HepG2 (cell line): ENCODE measurements at regions not wholly inside any gene's neighbourhood (a gene's known extent, or its start where the extent isn't known, plus 50 kb on each side); places are given as distances from the start of the nearest gene placed in this dataset.

Source experiments
- ATAC-seq: fragments of 200-7000 bp; cut with Tn5 transposase; 3 replicates; pipeline ENCODE4 v1.9.1; 2020; ENCODE audit warnings: mild to moderate bottlenecking, moderate library complexity
- BruUV-seq: library from RNA; stranded (reverse); fragments of 400-500 nt; replicated peaks from 2 replicates; lab custom pipeline; 2021; lab: Mats Ljungman, UMichigan
- CTCF ChIA-PET: fragments of 300-600 bp; formaldehyde crosslinking; extraction: SDS; loops from one replicate; lab custom pipeline; 2021; ENCODE audit warnings: low total read pairs, inconsistent platforms, low intra/inter-chr PET ratio; lab: Yijun Ruan, JAX
- POLR2A ChIA-PET: fragments of 350-600 bp; sonication (Branson Sonifier 250); formaldehyde crosslinking; loops from one replicate; lab custom pipeline; 2020; ENCODE audit warnings: antibody characterized with exemption, inconsistent platforms; lab: Yijun Ruan, JAX
- DNase-seq: peaks from one replicate; pipeline ENCODE4 v3.0.0-alpha.2; 2015; ENCODE audit warnings: low spot score
- FAIRE-seq: peaks from 3 replicates; lab custom pipeline; 2011; peaks lifted over from hg19 to GRCh38; lab: Jason Lieb, UNC
- H2AFZ ChIP-seq: one replicate; pipeline ENCODE4 v1.6.1; 2011; ENCODE audit warnings: low read length, inconsistent platforms
- H3K27ac ChIP-seq: fragments of 300-600 bp; 3 replicates; pipeline ENCODE4 v1.8.0; 2011; ENCODE audit warnings: mixed run types, mild to moderate bottlenecking, mixed read lengths, low read length, inconsistent platforms; ENCODE audit not compliant: insufficient read depth; ENCODE audit errors: extremely low read length
- H3K27me3 ChIP-seq, 2 experiments: fragments of 200-600 bp in 1 of 2; 2 replicates in 1 of 2; 3 replicates in 1 of 2; pipeline versions ENCODE4 v1.6.0 to v1.8.0; 2011; ENCODE audit warnings: low read length in 2 of 2, mild to moderate bottlenecking in 2 of 2, moderate library complexity in 2 of 2, inconsistent platforms in 1 of 2; ENCODE audit not compliant: insufficient read depth in 2 of 2, control insufficient read depth in 1 of 2
- H3K36me3 ChIP-seq, 2 experiments: fragments of 200-600 bp in 1 of 2; replicated peaks in 1 of 2; 2 replicates in 1 of 2; 3 replicates in 1 of 2; pipeline versions ENCODE4 v1.5.1 to v1.8.0; 2011; ENCODE audit warnings: low read length in 2 of 2, inconsistent platforms in 1 of 2; ENCODE audit not compliant: insufficient read depth in 2 of 2, control insufficient read depth in 1 of 2
- H3K4me1 ChIP-seq: 2 replicates; pipeline ENCODE4 v1.5.1; 2012; ENCODE audit warnings: low read length, inconsistent platforms; ENCODE audit not compliant: insufficient read depth
- H3K4me2 ChIP-seq: 2 replicates; pipeline ENCODE4 v1.6.0; 2011; ENCODE audit warnings: low read depth, low read length, inconsistent platforms
- H3K4me3 ChIP-seq, 3 experiments: fragments of 200-600 bp in 1 of 3; sonication (generic), shearing (Covaris generic) in 1 of 3; replicated peaks in 1 of 3; 2 replicates each; pipeline ENCODE4 v1.5.1; 2011 to 2016; ENCODE audit warnings: low read length in 3 of 3, inconsistent platforms in 2 of 3, low read depth in 2 of 3, mild to moderate bottlenecking in 2 of 3, control low read depth in 1 of 3, mixed read lengths in 1 of 3; ENCODE audit not compliant: insufficient read depth in 1 of 3
- H3K79me2 ChIP-seq: one replicate; pipeline ENCODE4 v1.6.1; 2011; ENCODE audit warnings: low read length, inconsistent platforms; ENCODE audit not compliant: insufficient read depth
- H3K9ac ChIP-seq: 2 replicates; pipeline ENCODE4 v1.6.0; 2011; ENCODE audit warnings: mild to moderate bottlenecking, low read depth, low read length, inconsistent platforms; ENCODE audit not compliant: insufficient read depth
- H3K9me3 ChIP-seq: 2 replicates; pipeline ENCODE4 v1.5.1; 2012; ENCODE audit warnings: mild to moderate bottlenecking, low read length
- H4K20me1 ChIP-seq: 2 replicates; pipeline ENCODE4 v1.6.0; 2011; ENCODE audit warnings: inconsistent platforms, mild to moderate bottlenecking, low read length, moderate library complexity; ENCODE audit not compliant: insufficient read depth
- BATF2 ChIP-seq: sonication (generic); formaldehyde crosslinking; IDR thresholded peaks from 2 replicates; pipeline ENCODE4 v1.8.0; 2022; ENCODE audit warnings: mild to moderate bottlenecking, missing genetic modification reagents, moderate library complexity
- CREBL2 ChIP-seq: sonication (generic); formaldehyde crosslinking; IDR thresholded peaks from 2 replicates; pipeline ENCODE4 v1.8.1; 2023; ENCODE audit warnings: missing genetic modification reagents, mild to moderate bottlenecking, borderline replicate concordance
- MAF1 ChIP-seq: sonication (generic); formaldehyde crosslinking; IDR thresholded peaks from 2 replicates; pipeline ENCODE4 v1.5.0; 2020; ENCODE audit warnings: missing genetic modification reagents, borderline replicate concordance
- NFATC3 ChIP-seq: sonication (generic); formaldehyde crosslinking; IDR thresholded peaks from 2 replicates; pipeline ENCODE4 v1.5.1; 2020; ENCODE audit warnings: mild to moderate bottlenecking, missing genetic modification reagents
- STAT6 ChIP-seq: sonication (generic); formaldehyde crosslinking; IDR thresholded peaks from 2 replicates; pipeline ENCODE4 v1.4.0; 2020; ENCODE audit warnings: missing genetic modification reagents, mild to moderate bottlenecking, borderline replicate concordance
- ZFAT ChIP-seq: sonication (generic); formaldehyde crosslinking; conservative IDR thresholded peaks from 2 replicates; pipeline ENCODE4 v1.8.1; 2023; ENCODE audit warnings: missing genetic modification reagents, inconsistent platforms
- ZSCAN30 ChIP-seq: sonication (generic); formaldehyde crosslinking; IDR thresholded peaks from 2 replicates; pipeline ENCODE4 v1.5.0; 2020; ENCODE audit warnings: mild to moderate bottlenecking, missing genetic modification reagents
- WGBS: methylation state at CpG from one replicate; pipeline ENCODE4 v1.1.6; 2017; ENCODE audit warnings: low lambda C conversion rate; 5-methylcytosine and 5-hydroxymethylcytosine counted together
- in situ Hi-C: cut with HindIII; loops from 2 replicates; pipeline ENCODE4 v1.10.0; 2017; ENCODE audit warnings: low pct_unique_long_range_greater_than_20kb; ENCODE audit not compliant: extremely low pct_ligation_motif_present
- intact Hi-C: fragments of 100-400 bp; cut with micrococcal nuclease; formaldehyde crosslinking; loops from one replicate; pipeline ENCODE4 v1.10.0; 2022; ENCODE audit not compliant: unreplicated experiment

- ATAC-seq, result no peak
- no peaks in the 10 kb centered on the region for H3K79me2 ChIP-seq
These were observed 362.6 kb upstream of the PPP1R2C start for GRCh38 chrX:43140582-43140981.

More at GRCh38 chrX:43140582-43140981, 362.6 kb upstream of the PPP1R2C start:
- H3K27ac ChIP-seq, result no peak overlapping the region
- intact Hi-C loops, result no loop called here
- FAIRE-seq, result no peak
- TF ChIP-seq BATF2 (CRISPR knock-in tag) (no peak), ZFAT (CRISPR knock-in tag) (no peak), MAF1 (no peak), CREBL2 (CRISPR knock-in tag) (no peak), STAT6 (CRISPR knock-in tag) (no peak), ZSCAN30 (no peak), NFATC3 (CRISPR knock-in tag) (no peak)
- DNase-seq, result no peak
- in situ Hi-C loops, result no loop called here
- no peaks in the 10 kb centered on the region for H3K9me3 ChIP-seq
- ChIA-PET CTCF (no interaction called here), POLR2A (no interaction called here)
- 4% methylated on average over 2 of the region's 2 CpGs for WGBS
- no peaks in the 10 kb centered on the region for H4K20me1 ChIP-seq
- H3K4me3 ChIP-seq, result no peak overlapping the region
- H3K36me3 ChIP-seq, result no peaks in the 10 kb centered on the region
- no TSS peak for BruUV-seq
- H3K4me2 ChIP-seq, result no peak overlapping the region
- H3K27me3 ChIP-seq, result no peaks in the 10 kb centered on the region
- H3K4me1 ChIP-seq, result no peaks in the 10 kb centered on the region
- no peak overlapping the region for H3K9ac ChIP-seq
- H2AFZ ChIP-seq, result no peak overlapping the region
